ENCODE measurements at regions not wholly inside any gene's neighbourhood (a gene's known extent, or its start where the extent isn't known, plus 50 kb on each side); places are given as distances from the start of the nearest gene placed in this dataset.

GRCh38 chr18:67132919-67133318 lies 383.6 kb downstream of the DSEL start:
- no peak for TF ChIP-seq CTCF (IDR thresholded peaks at IDR 0.05)
- TF ChIP-seq POLR2A (IDR thresholded peaks at IDR 0.05), result no peak

Data from lower leg skin (tissue), 3 donors.